ENCODE measurements at regions not wholly inside any gene's neighbourhood (a gene's known extent, or its start where the extent isn't known, plus 50 kb on each side); places are given as distances from the start of the nearest gene placed in this dataset.

DNA sequence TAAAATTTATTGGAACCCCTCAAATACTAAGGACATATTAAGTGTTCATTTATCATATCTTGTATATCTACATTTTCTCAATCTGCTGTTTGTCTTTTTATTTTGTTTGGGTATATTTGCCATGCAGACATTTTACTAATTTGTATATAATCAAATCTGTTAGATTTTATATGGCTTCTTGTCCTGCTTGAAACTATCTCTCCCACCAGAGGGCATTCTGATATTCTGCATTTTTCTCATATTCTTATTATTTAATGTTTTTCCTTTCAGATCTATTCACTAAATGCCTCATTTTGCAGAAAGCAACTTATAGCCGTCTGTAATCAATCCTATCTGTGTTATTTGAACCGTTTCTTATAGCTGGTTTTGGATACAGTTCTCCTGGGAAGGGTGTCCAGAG lies 745.5 kb downstream of the LRRIQ3 start:
- no peak for TF ChIP-seq FOXP2 (optimal IDR thresholded peaks at IDR 0.05; ENCODE audit: control extremely low read depth, extremely low read length, insufficient read depth)
- TF ChIP-seq POLR2AphosphoS5 (IDR thresholded peaks at IDR 0.05; ENCODE audit: borderline replicate concordance, low read depth, low read length): no peak
- no peak for TF ChIP-seq EZH2 (IDR thresholded peaks at IDR 0.05)
